GM18951 (cell line): ENCODE measurements at regions not wholly inside any gene's neighbourhood (a gene's known extent, or its start where the extent isn't known, plus 50 kb on each side); places are given as distances from the start of the nearest gene placed in this dataset.
"Not testable (repeated sequence)": the region's sequence is repeated elsewhere in the genome, so short reads cannot be mapped to it uniquely, and the experiment has no call there.

Experiments
- POLR2A ChIP-seq: IDR thresholded peaks from 4 replicates; pipeline ENCODE4 v1.6.1; 2011; ENCODE audit warnings: mild to moderate bottlenecking; ENCODE audit not compliant: insufficient read length, insufficient read depth; ENCODE audit errors: extremely low read depth
- in situ Hi-C: fragments of 300-500 bp; cut with MboI; formaldehyde crosslinking; loops from one replicate; pipeline ENCODE4 v1.12.0; 2022; ENCODE audit warnings: low sequenced_read_pairs, mixed read lengths, inconsistent platforms; ENCODE audit not compliant: unreplicated experiment

GRCh38 chr1:70760154-70760553 lies 287.5 kb downstream of the PTGER3 start:
- no peak for TF ChIP-seq POLR2A

GRCh38 chr1:70762386-70762785 lies 285.2 kb downstream of the PTGER3 start:
- TF ChIP-seq POLR2A = no peak
- in situ Hi-C loops = no loop called here

More at GRCh38 chr1:70760154-70760553, 287.5 kb downstream of the PTGER3 start:
- in situ Hi-C loops = no loop called here

- in situ Hi-C loops = no loop called here
- no peak for TF ChIP-seq POLR2A
These were observed 282.9 kb downstream of the PTGER3 start for GRCh38 chr1:70764747-70765146.

- in situ Hi-C loops = no loop called here
- TF ChIP-seq POLR2A = no peak
These were observed 280.2 kb downstream of the PTGER3 start for GRCh38 chr1:70767377-70767776.

- TF ChIP-seq POLR2A = no peak
- in situ Hi-C loops = no loop called here
These were observed 279.4 kb downstream of the PTGER3 start for GRCh38 chr1:70768216-70768615.

GRCh38 chr1:70778056-70778762 lies 269.4 kb downstream of the PTGER3 start:
- no peak for TF ChIP-seq POLR2A
- in situ Hi-C loops = no loop called here

GRCh38 chr1:70778934-70779333 lies 268.7 kb downstream of the PTGER3 start:
- in situ Hi-C loops = no loop called here
- TF ChIP-seq POLR2A = no peak

GRCh38 chr1:70779571-70779970 lies 268.0 kb downstream of the PTGER3 start:
- in situ Hi-C loops = no loop called here
- no peak for TF ChIP-seq POLR2A

- no peak for TF ChIP-seq POLR2A
- in situ Hi-C loops = no loop called here
These were observed 262.3 kb downstream of the PTGER3 start for GRCh38 chr1:70785287-70785686.

GRCh38 chr1:70790232-70790923 lies 257.2 kb downstream of the PTGER3 start:
- in situ Hi-C loops = no loop called here
- TF ChIP-seq POLR2A = no peak

GRCh38 chr1:70795064-70795463 lies 252.6 kb downstream of the PTGER3 start:
- in situ Hi-C loops = not testable (repeated sequence)

GRCh38 chr1:70796298-70796697 lies 251.3 kb downstream of the PTGER3 start:
- in situ Hi-C loops = not testable (repeated sequence)

GRCh38 chr1:70802625-70803024 lies 245.0 kb downstream of the PTGER3 start:
- in situ Hi-C loops = not testable (repeated sequence)

- in situ Hi-C loops = no loop called here
- TF ChIP-seq POLR2A = no peak
These were observed 242.0 kb downstream of the PTGER3 start for GRCh38 chr1:70805641-70806040.

GRCh38 chr1:70807088-70807664 lies 240.4 kb downstream of the PTGER3 start:
- in situ Hi-C loops = no loop called here
- no peak for TF ChIP-seq POLR2A
